ENCODE measurements at regions not wholly inside any gene's neighbourhood (a gene's known extent, or its start where the extent isn't known, plus 50 kb on each side); places are given as distances from the start of the nearest gene placed in this dataset.
A peak's percentile ranks its signal among the peaks of the same experiment; 100 is the strongest.

DNA sequence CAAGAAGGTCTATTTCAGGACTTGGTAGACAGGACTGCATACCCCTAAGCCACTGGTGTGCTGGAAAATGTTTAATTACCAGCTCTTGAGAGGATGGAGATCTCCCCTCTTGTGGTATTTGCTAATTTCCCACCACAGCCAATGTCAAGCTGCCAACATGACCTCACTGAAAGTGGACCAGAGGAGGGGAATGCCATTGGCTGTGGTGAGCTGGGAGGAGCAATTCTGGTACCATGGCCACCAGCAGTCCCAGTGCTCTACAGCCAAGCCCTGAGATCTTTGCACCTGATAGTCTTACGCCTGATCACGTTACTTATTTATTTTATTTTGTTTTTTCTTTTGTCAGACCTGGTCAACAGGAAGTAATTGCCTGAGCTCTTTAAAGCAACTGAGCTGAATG, 82.5 kb upstream of the BCL6 start:
- no peak for DNase-seq

- DNase-seq: no peak
Measured at GRCh38 chr3:187828579-187829452, 83.5 kb upstream of the BCL6 start.

GRCh38 chr3:187830181-187830580, 84.9 kb upstream of the BCL6 start:
- no peak for DNase-seq

DNA sequence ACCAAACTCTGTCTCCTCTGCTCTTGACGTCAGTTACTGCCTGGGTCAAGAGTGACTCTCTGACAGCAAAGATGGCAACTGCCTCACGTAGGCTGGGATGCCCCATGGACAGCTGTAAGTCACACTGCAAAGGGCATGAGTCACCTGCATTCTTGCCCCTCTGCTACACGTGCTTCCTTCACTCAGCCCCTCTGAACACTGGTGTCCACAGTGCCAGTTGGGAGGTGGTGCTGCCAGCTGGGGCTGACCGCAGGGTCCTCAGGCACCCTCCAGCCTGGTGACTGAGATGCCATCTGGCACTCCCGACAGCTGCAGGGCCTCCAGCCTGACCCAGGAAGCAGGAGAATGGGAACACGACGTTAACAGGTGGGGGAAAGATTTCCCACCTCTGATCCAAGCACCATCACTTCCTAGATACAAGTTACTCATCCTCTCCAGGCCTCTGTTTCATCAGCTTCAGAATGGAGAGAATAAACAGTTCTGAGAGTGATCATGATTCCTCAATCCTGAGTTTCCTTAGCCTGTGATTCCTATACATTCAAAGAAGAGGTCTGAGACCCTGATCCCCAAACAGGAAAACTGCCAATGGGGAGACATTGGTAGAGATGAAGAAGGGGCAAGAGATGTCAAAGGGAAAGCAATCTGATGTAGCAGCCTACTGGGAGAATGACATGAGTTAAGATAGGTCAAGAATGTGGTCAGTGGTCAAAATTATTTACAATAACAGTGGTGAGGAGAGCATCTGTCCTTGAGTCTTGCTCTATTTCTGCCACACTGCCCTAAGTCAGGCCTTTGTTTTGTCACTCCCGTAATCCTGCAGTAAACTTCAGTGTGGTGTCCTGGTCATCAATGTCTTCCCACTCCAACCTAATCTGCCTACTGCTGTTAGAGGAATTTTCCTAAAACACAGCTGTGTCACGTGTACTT, 86.1 kb upstream of the BCL6 start:
- peak; percentile 59 for DNase-seq

- no peak for DNase-seq
Measured at GRCh38 chr3:187832202-187832601, 86.9 kb upstream of the BCL6 start.

GRCh38 chr3:187833375-187833774, 88.1 kb upstream of the BCL6 start:
- DNase-seq: no peak

- DNase-seq: no peak
Measured at GRCh38 chr3:187833799-187834578, 88.7 kb upstream of the BCL6 start.

GRCh38 chr3:187836823-187837770, 91.8 kb upstream of the BCL6 start:
- DNase-seq: peak; percentile 46

- no peak for DNase-seq
Measured at GRCh38 chr3:187838016-187838540, 92.8 kb upstream of the BCL6 start.

DNA sequence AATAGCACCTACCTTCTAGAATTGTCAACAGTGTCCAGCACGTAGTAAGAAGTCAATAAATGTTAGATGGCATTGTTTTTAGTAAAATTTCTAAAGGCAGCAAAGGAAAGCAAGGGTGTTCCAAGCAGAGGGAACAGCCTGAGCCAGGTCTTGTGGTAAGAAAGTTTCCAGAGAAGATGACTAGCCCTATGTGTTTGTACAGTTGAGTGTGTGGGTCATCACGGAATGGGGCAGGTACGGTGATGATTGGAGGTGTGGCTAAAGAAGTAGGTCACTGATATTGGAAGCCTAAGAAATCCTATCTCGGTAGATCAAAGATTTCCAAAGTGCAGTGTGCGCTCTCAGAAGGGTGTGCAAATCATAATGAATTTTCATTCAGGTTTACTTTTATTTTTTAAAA, 94.2 kb upstream of the BCL6 start:
- DNase-seq: no peak

GRCh38 chr3:187840856-187841255, 95.6 kb upstream of the BCL6 start:
- no peak for DNase-seq

GRCh38 chr3:187841560-187841959, 96.3 kb upstream of the BCL6 start:
- no peak for DNase-seq

GRCh38 chr3:187843654-187844053, 98.4 kb upstream of the BCL6 start:
- no peak for DNase-seq

- no peak for DNase-seq
Measured at GRCh38 chr3:187844708-187845107, 99.4 kb upstream of the BCL6 start.

GRCh38 chr3:187845826-187846225, 100.6 kb upstream of the BCL6 start:
- no peak for DNase-seq

GRCh38 chr3:187848401-187848800, 103.1 kb upstream of the BCL6 start:
- no peak for DNase-seq

- no peak for DNase-seq
Measured at GRCh38 chr3:187849016-187849654, 103.9 kb upstream of the BCL6 start.

DNA sequence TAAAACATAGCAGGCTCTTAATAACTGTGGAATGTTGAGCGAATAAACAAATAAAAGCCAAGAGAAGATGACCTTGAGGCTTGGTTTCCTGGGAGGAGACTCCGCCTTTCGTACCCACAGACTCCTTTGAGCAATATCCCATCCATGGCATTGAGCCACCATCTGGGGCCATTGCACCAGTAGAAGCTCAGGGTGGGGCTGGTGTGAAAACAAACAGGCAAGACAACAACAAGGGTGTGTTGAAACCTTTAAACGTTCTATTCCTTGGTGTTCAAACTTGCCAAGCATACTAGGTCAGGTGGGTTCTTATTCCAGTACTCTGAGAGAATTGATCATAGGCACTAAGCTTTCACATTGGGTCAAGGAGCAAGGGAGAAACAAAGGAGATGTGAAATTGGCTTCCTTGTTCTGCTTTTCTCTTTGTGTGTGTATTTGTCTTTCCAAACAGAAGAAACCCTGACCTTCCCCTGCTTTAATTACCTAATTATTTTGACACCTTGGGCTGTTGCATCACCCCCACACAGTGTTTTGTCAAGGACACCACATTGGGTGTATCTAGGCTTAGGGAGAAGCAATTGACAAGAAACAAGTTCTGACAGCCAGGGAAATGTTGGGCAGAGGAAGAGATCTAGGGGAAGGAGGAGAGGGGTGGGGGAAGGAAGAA, 105.1 kb upstream of the BCL6 start:
- peak; percentile 25 for DNase-seq

GRCh38 chr3:187852842-187853730, 107.8 kb upstream of the BCL6 start:
- DNase-seq: no peak

All from femur (tissue), 1 donor.